ENCODE measurements at regions not wholly inside any gene's neighbourhood (a gene's known extent, or its start where the extent isn't known, plus 50 kb on each side); places are given as distances from the start of the nearest gene placed in this dataset.

- H3K4me3 ChIP-seq (ENCODE audit: low read depth in 1 of 3, low read length in 3 of 3) = no peak overlapping the region
- no peaks in the 10 kb centered on the region for H3K27me3 ChIP-seq (ENCODE audit: control insufficient read depth in 4 of 4, insufficient read depth in 4 of 4, low read length in 3 of 4)
- H3K36me3 ChIP-seq (ENCODE audit: control insufficient read depth in 4 of 4, insufficient read depth in 3 of 4, low read depth in 1 of 4, low read length in 3 of 4) = no peaks in the 10 kb centered on the region
- 78% methylated on average over 4 of the region's 4 CpGs for WGBS
- H3K9me3 ChIP-seq (ENCODE audit: control insufficient read depth in 4 of 4, low read length in 3 of 4) = no peaks in the 10 kb centered on the region
- no peaks in the 10 kb centered on the region for H3K4me1 ChIP-seq (ENCODE audit: control insufficient read depth in 4 of 4, insufficient read depth in 4 of 4, low read length in 3 of 4)
- DNase-seq (ENCODE audit: low spot score) = no peak
- H3K27ac ChIP-seq (ENCODE audit: low read depth in 1 of 2, low read length in 2 of 2) = no peak overlapping the region
- H3K9ac ChIP-seq (ENCODE audit: low read depth in 1 of 2, low read length in 2 of 2) = no peak overlapping the region
- TF ChIP-seq CTCF (IDR thresholded peaks at IDR 0.05; ENCODE audit: low read depth, low read length, missing input control) (no peak), ZBTB33 (IDR thresholded peaks at IDR 0.05) (no peak), ATF3 (IDR thresholded peaks at IDR 0.05) (no peak), NR2F2 (IDR thresholded peaks at IDR 0.05) (no peak), MAX (IDR thresholded peaks at IDR 0.05) (no peak), RXRA (IDR thresholded peaks at IDR 0.05) (no peak), FOXA2 (IDR thresholded peaks at IDR 0.05) (no peak), FOXA1 (IDR thresholded peaks at IDR 0.05) (no peak), HNF4A (conservative IDR thresholded peaks at IDR 0.05) (no peak), EGR1 (IDR thresholded peaks at IDR 0.05; ENCODE audit: low read depth in 2 of 2) (no peak), YY1 (IDR thresholded peaks at IDR 0.05) (no peak), GABPA (IDR thresholded peaks at IDR 0.05 in 1 of 2, conservative IDR thresholded peaks at IDR 0.05 in 1 of 2) (no peak), HNF4G (IDR thresholded peaks at IDR 0.05) (no peak), TAF1 (conservative IDR thresholded peaks at IDR 0.05) (no peak)
These were observed 185.2 kb upstream of the LRP1B start for GRCh38 chr2:142316049-142316448.

- H3K27ac ChIP-seq (ENCODE audit: low read depth in 1 of 2, low read length in 2 of 2) = no peak overlapping the region
- no peak overlapping the region for H3K9ac ChIP-seq (ENCODE audit: low read depth in 1 of 2, low read length in 2 of 2)
- H3K4me1 ChIP-seq (ENCODE audit: control insufficient read depth in 4 of 4, insufficient read depth in 4 of 4, low read length in 3 of 4) = no peaks in the 10 kb centered on the region
- H3K27me3 ChIP-seq (ENCODE audit: control insufficient read depth in 4 of 4, insufficient read depth in 4 of 4, low read length in 3 of 4) = no peaks in the 10 kb centered on the region
- no peaks in the 10 kb centered on the region for H3K36me3 ChIP-seq (ENCODE audit: control insufficient read depth in 4 of 4, insufficient read depth in 3 of 4, low read depth in 1 of 4, low read length in 3 of 4)
- H3K9me3 ChIP-seq (ENCODE audit: control insufficient read depth in 4 of 4, low read length in 3 of 4) = peaks cover 0 to 2% (median under 1%) of the 10 kb centered on the region in 4 donors
- H3K4me3 ChIP-seq (ENCODE audit: low read depth in 1 of 3, low read length in 3 of 3) = no peak overlapping the region
- DNase-seq (ENCODE audit: low spot score) = no peak
- TF ChIP-seq MAX (IDR thresholded peaks at IDR 0.05) (no peak), RAD21 (IDR thresholded peaks at IDR 0.05) (no peak), REST (IDR thresholded peaks at IDR 0.05) (no peak), EGR1 (IDR thresholded peaks at IDR 0.05; ENCODE audit: low read depth in 2 of 2) (no peak), CTCF (IDR thresholded peaks at IDR 0.05; ENCODE audit: low read depth, low read length, missing input control) (no peak), FOXA2 (IDR thresholded peaks at IDR 0.05) (no peak), FOXA1 (IDR thresholded peaks at IDR 0.05) (no peak), GABPA (IDR thresholded peaks at IDR 0.05 in 1 of 2, conservative IDR thresholded peaks at IDR 0.05 in 1 of 2) (no peak), RXRA (IDR thresholded peaks at IDR 0.05) (no peak), JUND (IDR thresholded peaks at IDR 0.05) (no peak)
These were observed 184.5 kb upstream of the LRP1B start for GRCh38 chr2:142315346-142315745.
